Esophagus squamous epithelium (tissue), 5 donors: ENCODE measurements at regions not wholly inside any gene's neighbourhood (a gene's known extent, or its start where the extent isn't known, plus 50 kb on each side); places are given as distances from the start of the nearest gene placed in this dataset.
"Not testable (repeated sequence)": the region's sequence is repeated elsewhere in the genome, so short reads cannot be mapped to it uniquely, and the experiment has no call there.

Source experiments
- DNase-seq: peaks from one replicate; lab custom pipeline; 2025; lab: John Stamatoyannopoulos, UW
- H3K27ac ChIP-seq, 4 donors: fragments of 200-600 bp; sonication (generic); one replicate each; pipeline ENCODE4 v1.5.1; 2016 to 2019; ENCODE audit warnings: mild to moderate bottlenecking in 1 of 4
- H3K27me3 ChIP-seq, 4 donors: fragments of 200-600 bp; sonication (generic); 1 replicate in 3 of 4; 2 replicates in 1 of 4; pipeline versions ENCODE4 v1.5.1 to v1.6.0; 2017 to 2021; ENCODE audit warnings: antibody characterized with exemption in 1 of 4
- H3K36me3 ChIP-seq, 3 donors: fragments of 200-600 bp; sonication (generic); one replicate each; pipeline ENCODE4 v1.5.1; 2016 to 2019
- H3K4me1 ChIP-seq, 3 donors: fragments of 200-600 bp; sonication (generic); one replicate each; pipeline ENCODE4 v1.5.1; 2017 to 2019
- H3K4me3 ChIP-seq, 4 donors: fragments of 200-600 bp; sonication (generic); 1 replicate in 3 of 4; 2 replicates in 1 of 4; pipeline ENCODE4 v1.5.1; 2016 to 2019; ENCODE audit warnings: mild to moderate bottlenecking in 2 of 4, moderate library complexity in 1 of 4
- H3K9me3 ChIP-seq, 3 donors: fragments of 200-600 bp; sonication (generic); one replicate each; pipeline ENCODE4 v1.5.1; 2016 to 2019
- POLR2A ChIP-seq, 4 donors: fragments of 450-650 bp; IDR thresholded peaks; one replicate each; pipeline ENCODE4 v1.6.1; 2017; ENCODE audit warnings: antibody characterized with exemption in 4 of 4, mild to moderate bottlenecking in 4 of 4, moderate library complexity in 3 of 4
- WGBS, 2 donors: methylation state at CpG; one replicate each; pipeline ENCODE4 v1.1.5; 2018; 5-methylcytosine and 5-hydroxymethylcytosine counted together
- intact Hi-C: fragments of 100-400 bp; cut with DNase I; formaldehyde crosslinking; loops from one replicate; pipeline ENCODE4 v1.15.0; 2022
- TF ChIP-seq, protein P1 (sequence below), 6 experiments: fragments of 450-650 bp in 4 of 6; fragments of 200-600 bp in 2 of 6; sonication (generic) in 2 of 6; IDR thresholded peaks; one replicate each; pipeline ENCODE4 v1.5.1; 2016 to 2019; ENCODE audit warnings: antibody characterized with exemption in 6 of 6, mild to moderate bottlenecking in 4 of 6, moderate library complexity in 4 of 6
- donor health status: DM: yes; HTN: yes; CAD: no.

DNA sequence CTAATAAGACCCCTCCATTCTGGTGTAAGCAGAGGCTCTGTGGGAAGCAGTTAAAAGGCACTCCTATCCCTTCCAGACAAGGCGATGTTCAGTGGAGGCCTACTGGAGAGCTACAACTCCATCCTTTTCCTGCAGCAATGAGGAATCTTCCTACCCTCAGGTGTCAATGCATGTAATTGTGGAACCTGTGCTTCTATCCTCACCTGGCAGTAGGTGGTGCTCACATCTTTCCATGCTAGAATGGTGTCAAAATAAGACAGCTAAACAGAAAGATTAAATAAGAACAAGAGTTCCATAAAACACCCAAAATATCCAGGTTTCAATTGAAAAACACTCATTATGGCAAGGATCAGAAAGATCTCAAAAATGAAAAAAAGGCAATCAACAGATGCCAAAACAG, 224.6 kb downstream of the IL15 start:
- no peak for DNase-seq

DNA sequence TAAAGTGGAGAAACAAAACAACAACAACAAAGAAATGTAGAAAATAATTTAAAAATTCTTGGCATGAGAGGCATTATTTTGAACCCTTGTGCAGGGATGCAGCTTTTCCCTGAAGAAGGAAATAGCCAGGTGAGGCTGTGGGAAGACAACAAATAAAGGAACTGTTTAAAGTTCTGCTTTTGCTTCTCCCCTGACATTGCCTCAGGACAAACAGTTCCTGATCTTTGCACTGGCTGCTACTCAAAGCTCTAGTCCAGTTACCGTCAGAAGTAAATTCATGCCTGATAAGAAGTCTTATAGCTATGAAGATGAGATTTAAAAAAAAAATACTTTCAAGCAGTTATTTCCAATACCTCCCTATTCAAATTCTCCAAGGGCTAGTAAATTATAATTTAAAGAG, 233.8 kb downstream of the IL15 start:
- TF ChIP-seq POLR2A (IDR thresholded peaks at IDR 0.05) = no peak
- TF ChIP-seq, protein P1, sequence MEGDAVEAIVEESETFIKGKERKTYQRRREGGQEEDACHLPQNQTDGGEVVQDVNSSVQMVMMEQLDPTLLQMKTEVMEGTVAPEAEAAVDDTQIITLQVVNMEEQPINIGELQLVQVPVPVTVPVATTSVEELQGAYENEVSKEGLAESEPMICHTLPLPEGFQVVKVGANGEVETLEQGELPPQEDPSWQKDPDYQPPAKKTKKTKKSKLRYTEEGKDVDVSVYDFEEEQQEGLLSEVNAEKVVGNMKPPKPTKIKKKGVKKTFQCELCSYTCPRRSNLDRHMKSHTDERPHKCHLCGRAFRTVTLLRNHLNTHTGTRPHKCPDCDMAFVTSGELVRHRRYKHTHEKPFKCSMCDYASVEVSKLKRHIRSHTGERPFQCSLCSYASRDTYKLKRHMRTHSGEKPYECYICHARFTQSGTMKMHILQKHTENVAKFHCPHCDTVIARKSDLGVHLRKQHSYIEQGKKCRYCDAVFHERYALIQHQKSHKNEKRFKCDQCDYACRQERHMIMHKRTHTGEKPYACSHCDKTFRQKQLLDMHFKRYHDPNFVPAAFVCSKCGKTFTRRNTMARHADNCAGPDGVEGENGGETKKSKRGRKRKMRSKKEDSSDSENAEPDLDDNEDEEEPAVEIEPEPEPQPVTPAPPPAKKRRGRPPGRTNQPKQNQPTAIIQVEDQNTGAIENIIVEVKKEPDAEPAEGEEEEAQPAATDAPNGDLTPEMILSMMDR (IDR thresholded peaks at IDR 0.05) = no peak
- Histone ChIP-seq H3K4me1 (peaks cover 0 to 8% (median 0%) of the 10 kb centered on the region in 3 donors), H3K27me3 (no peaks in the 10 kb centered on the region), H3K9me3 (no peaks in the 10 kb centered on the region), H3K27ac (no peak overlapping the region), H3K4me3 (no peak overlapping the region), H3K36me3 (no peaks in the 10 kb centered on the region)
- 26 to 47% methylated on average over 1 of the region's 1 CpG for WGBS, 2 donors
- intact Hi-C loops = no loop called here
- DNase-seq = no peak

More for the DNA sequence above, 224.6 kb downstream of the IL15 start:
- WGBS, 2 donors = 80% methylated on average over 1 of the region's 1 CpG; no CpG with 5 or more reads in 1 of the 2 donors
- Histone ChIP-seq H3K36me3 (no peaks in the 10 kb centered on the region), H3K4me1 (no peaks in the 10 kb centered on the region), H3K9me3 (peaks cover 0 to 2% (median 0%) of the 10 kb centered on the region in 3 donors), H3K27me3 (no peaks in the 10 kb centered on the region), H3K4me3 (no peak overlapping the region), H3K27ac (no peak overlapping the region)
- TF ChIP-seq, protein P1 (IDR thresholded peaks at IDR 0.05) = peak in 1 of 6 experiments; percentile 40
- TF ChIP-seq POLR2A (IDR thresholded peaks at IDR 0.05) = no peak
- intact Hi-C loops = no loop called here

DNA sequence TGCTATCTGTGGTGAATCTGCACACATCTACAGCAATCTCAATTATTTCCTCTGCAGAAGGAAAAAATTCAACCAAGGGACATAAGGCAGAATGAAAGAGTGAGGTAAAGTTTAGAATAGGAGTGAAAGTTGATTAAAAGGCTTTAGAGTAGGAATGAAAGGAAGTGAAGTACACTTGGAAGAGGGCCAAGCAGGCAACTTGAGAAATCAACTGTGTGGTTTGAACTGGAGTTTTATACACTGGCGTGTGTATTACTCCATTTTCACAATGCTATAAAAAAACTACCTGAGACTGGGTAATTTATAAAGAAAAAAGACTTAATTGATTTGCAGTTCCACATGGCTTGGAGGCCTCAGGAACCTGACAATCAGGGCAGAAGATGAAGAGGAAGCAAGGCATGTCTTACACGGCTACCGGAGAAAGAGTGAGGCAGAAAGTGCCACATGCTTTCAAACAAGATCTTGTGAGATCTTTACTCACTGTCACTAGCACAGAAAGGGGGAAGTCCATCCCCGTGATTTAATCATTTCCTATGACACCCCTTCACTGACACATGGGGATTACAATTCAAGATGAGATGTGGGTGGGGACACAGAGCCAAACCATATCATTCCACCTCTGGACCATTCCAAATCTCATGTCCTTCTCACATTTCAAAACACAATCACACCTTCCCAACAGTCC, 234.8 kb downstream of the IL15 start:
- WGBS, 2 donors = 59 to 71% methylated on average over 4 of the region's 4 CpGs
- TF ChIP-seq POLR2A (IDR thresholded peaks at IDR 0.05) = no peak
- TF ChIP-seq, protein P1 (IDR thresholded peaks at IDR 0.05) = no peak
- Histone ChIP-seq H3K9me3 (no peaks in the 10 kb centered on the region), H3K27me3 (no peaks in the 10 kb centered on the region), H3K4me1 (peaks cover 0 to 8% (median 0%) of the 10 kb centered on the region in 3 donors), H3K36me3 (no peaks in the 10 kb centered on the region), H3K27ac (no peak overlapping the region), H3K4me3 (no peak overlapping the region)
- DNase-seq = no peak
- intact Hi-C loops = no loop called here

DNA sequence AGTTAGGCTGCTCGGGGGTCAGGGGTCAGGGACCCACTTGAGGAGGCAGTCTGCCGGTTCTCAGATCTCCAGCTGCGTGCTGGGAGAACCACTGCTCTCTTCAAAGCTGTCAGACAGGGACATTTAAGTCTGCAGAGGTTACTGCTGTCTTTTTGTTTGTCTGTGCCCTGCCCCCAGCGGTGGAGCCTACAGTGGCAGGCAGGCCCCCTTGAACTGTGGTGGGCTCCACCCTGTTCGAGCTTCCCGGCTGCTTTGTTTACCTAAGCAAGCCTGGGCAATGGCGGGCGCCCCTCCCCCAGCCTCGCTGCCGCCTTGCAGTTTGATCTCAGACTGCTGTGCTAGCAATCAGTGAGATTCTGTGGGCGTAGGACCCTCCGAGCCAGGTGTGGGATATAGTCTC, 246.3 kb downstream of the IL15 start:
- H3K4me1 ChIP-seq, intact Hi-C loops, H3K27me3 ChIP-seq, H3K9me3 ChIP-seq, H3K27ac ChIP-seq, DNase-seq, H3K36me3 ChIP-seq: not testable (repeated sequence)
- peak overlapping the region in 2 of 4 donors; percentile 13 to 15 for H3K4me3 ChIP-seq
- WGBS, 2 donors = no CpG with 5 or more reads among the region's 12 CpGs

DNA sequence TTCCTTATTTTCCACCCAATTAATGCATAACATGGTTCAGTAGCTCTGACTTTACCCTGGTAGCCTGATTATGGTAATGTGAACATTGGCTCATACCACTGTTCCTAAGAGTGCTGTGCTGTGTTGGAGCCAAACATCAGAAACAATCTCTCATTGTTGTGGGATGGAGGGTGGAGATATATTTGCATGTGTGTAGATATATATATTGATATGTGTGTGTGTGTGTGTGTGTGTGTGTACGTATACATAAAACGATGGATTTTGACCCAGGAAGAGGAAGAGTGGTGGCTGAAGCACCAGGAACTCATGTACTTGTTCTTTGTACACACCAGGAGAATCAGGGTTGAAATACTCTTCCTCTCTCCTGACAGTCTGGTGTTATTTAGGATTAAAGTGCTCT, 247.7 kb downstream of the IL15 start:
- no peak for DNase-seq
- no peak overlapping the region for H3K4me3 ChIP-seq
- WGBS, 2 donors = 94 to 100% methylated on average over 2 of the region's 2 CpGs
- H3K36me3 ChIP-seq = no peaks in the 10 kb centered on the region
- no peaks in the 10 kb centered on the region for H3K27me3 ChIP-seq
- no peak overlapping the region for H3K27ac ChIP-seq
- TF ChIP-seq, protein P1 (IDR thresholded peaks at IDR 0.05) = no peak
- TF ChIP-seq POLR2A (IDR thresholded peaks at IDR 0.05) = no peak
- H3K9me3 ChIP-seq = no peaks in the 10 kb centered on the region
- intact Hi-C loops = no loop called here
- H3K4me1 ChIP-seq = no peaks in the 10 kb centered on the region
